Chondrocyte (in vitro differentiated cells): ENCODE measurements at regions not wholly inside any gene's neighbourhood (a gene's known extent, or its start where the extent isn't known, plus 50 kb on each side); places are given as distances from the start of the nearest gene placed in this dataset.

Experiments used
- DNase-seq: peaks from one replicate; pipeline ENCODE4 v3.0.0; 2021; ENCODE audit warnings: mixed read lengths, low spot score
- H3K27ac Mint-ChIP-seq: one replicate; pipeline ENCODE4 v1.8.0; 2021; ENCODE audit warnings: mild to moderate bottlenecking, moderate library complexity, mixed read lengths; ENCODE audit not compliant: unreplicated experiment
- H3K27me3 Mint-ChIP-seq: 2 replicates; pipeline ENCODE4 v1.8.0; 2021; ENCODE audit warnings: low read depth, mixed read lengths
- H3K36me3 Mint-ChIP-seq: 2 replicates; pipeline ENCODE4 v1.8.0; 2021; ENCODE audit warnings: low read depth, mixed read lengths
- H3K4me1 Mint-ChIP-seq: 2 replicates; pipeline ENCODE4 v1.8.0; 2021; ENCODE audit warnings: low read depth, mild to moderate bottlenecking, mixed read lengths
- H3K4me3 Mint-ChIP-seq: one replicate; pipeline ENCODE4 v1.8.0; 2021; ENCODE audit warnings: mild to moderate bottlenecking, moderate library complexity, mixed read lengths; ENCODE audit not compliant: unreplicated experiment
- H3K9me3 Mint-ChIP-seq: 2 replicates; pipeline ENCODE4 v1.8.0; 2021; ENCODE audit warnings: low read depth, mixed read lengths
- TF ChIP-seq, protein P1 (sequence below): fragments of 200-600 bp; sonication (generic); IDR thresholded peaks from 2 replicates; pipeline ENCODE4 v1.5.0; 2021; ENCODE audit warnings: antibody characterized with exemption, mild to moderate bottlenecking, moderate library complexity

DNA sequence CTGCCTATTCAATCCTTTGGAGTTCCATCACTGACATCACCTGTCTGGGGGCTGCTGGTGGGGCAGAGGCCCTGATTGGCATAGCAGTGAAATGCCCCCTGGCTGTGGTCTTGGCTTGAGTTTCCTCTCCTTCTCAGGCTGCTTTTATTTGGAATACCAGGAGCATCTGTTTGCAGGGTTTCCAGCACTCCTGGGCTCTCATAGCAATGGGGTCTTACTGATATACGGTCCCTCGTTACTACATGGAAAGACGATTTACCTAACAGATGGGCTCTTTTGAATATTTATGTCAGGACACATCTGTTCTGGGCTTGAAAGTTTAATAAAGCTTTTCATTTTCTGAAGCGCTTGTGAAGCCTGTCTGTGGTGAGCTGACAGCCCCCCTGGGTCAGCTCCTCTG, 230.3 kb downstream of the SLC4A3 start:
- no peak for DNase-seq
- no peaks in the 10 kb centered on the region for H3K4me1 Mint-ChIP-seq
- H3K27me3 Mint-ChIP-seq, result peaks cover 23% of the 10 kb centered on the region
- no peaks in the 10 kb centered on the region for H3K36me3 Mint-ChIP-seq
- H3K27ac Mint-ChIP-seq, result no peak overlapping the region
- H3K9me3 Mint-ChIP-seq, result no peaks in the 10 kb centered on the region
- TF ChIP-seq, protein P1, sequence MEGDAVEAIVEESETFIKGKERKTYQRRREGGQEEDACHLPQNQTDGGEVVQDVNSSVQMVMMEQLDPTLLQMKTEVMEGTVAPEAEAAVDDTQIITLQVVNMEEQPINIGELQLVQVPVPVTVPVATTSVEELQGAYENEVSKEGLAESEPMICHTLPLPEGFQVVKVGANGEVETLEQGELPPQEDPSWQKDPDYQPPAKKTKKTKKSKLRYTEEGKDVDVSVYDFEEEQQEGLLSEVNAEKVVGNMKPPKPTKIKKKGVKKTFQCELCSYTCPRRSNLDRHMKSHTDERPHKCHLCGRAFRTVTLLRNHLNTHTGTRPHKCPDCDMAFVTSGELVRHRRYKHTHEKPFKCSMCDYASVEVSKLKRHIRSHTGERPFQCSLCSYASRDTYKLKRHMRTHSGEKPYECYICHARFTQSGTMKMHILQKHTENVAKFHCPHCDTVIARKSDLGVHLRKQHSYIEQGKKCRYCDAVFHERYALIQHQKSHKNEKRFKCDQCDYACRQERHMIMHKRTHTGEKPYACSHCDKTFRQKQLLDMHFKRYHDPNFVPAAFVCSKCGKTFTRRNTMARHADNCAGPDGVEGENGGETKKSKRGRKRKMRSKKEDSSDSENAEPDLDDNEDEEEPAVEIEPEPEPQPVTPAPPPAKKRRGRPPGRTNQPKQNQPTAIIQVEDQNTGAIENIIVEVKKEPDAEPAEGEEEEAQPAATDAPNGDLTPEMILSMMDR, result no peak
- no peak overlapping the region for H3K4me3 Mint-ChIP-seq

DNA sequence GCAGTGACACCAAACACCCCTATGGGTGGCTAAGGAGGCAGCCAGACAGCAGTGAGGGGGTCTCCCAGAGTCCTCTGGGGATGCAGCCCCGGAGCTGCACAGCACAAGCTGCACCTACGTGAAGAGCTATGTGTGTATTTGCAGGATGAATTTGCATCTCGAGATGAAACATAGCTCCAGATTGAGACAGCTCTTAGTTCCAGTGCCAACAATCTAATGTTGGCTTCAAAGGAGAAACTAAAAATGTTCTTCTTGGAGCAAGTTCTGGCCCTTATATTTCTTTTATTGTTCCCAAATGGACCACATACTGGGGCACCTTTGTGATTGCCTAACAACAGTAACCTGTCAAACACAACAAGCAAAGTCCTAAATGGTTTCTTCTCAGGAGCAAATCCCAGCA, 233.9 kb downstream of the SLC4A3 start:
- Mint-ChIP-seq H3K36me3 (no peaks in the 10 kb centered on the region), H3K4me1 (no peaks in the 10 kb centered on the region), H3K27me3 (peaks cover 14% of the 10 kb centered on the region), H3K9me3 (no peaks in the 10 kb centered on the region), H3K27ac (no peak overlapping the region), H3K4me3 (no peak overlapping the region)
- TF ChIP-seq, protein P1, result no peak
- DNase-seq, result no peak

DNA sequence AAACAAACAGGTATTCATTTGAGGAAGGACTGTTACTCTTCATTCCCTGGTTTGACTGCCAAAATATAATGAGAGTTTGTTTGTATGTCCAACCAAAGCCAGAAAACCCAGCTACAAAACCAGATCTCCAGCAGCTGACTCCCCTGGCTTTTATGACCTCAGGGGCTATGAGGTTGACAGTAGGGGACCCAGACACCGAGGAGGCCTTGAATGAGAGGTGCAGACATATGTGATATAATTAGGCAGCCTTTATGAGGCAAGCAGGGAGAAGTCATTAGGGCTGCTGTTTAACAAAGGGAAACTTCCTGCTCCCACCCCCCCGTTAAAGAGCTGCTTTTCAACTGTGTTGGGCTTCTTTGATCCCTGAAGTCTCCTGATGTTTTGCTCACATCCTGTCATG, 236.7 kb downstream of the SLC4A3 start:
- TF ChIP-seq, protein P1, result no peak
- H3K27ac Mint-ChIP-seq, result no peak overlapping the region
- no peaks in the 10 kb centered on the region for H3K4me1 Mint-ChIP-seq
- H3K36me3 Mint-ChIP-seq, result no peaks in the 10 kb centered on the region
- no peak overlapping the region for H3K4me3 Mint-ChIP-seq
- peaks cover 3% of the 10 kb centered on the region for H3K9me3 Mint-ChIP-seq
- H3K27me3 Mint-ChIP-seq, result peaks cover 8% of the 10 kb centered on the region
- DNase-seq, result no peak

DNA sequence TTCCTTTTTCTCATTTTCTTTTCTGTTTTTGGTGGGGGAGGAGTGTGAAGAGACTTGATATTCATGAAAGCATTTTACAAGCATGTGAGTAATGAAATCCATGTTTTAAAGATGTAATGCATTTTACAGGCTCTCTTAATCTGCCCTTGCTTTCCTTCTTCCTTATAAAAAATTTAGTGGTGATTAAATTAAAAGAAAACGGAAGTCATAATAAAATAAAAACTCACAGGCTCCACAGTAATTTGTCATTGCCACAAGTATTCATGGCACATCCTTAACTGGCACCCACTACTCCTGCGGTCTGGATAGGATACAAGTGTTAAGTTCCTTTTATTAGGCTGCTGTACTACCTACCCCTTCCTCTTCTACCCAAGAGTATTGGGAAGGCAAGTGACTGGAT, 241.2 kb downstream of the SLC4A3 start:
- no peaks in the 10 kb centered on the region for H3K36me3 Mint-ChIP-seq
- no peak for DNase-seq
- TF ChIP-seq, protein P1, result no peak
- peaks cover 3% of the 10 kb centered on the region for H3K9me3 Mint-ChIP-seq
- H3K27me3 Mint-ChIP-seq, result peaks cover 6% of the 10 kb centered on the region
- no peaks in the 10 kb centered on the region for H3K4me1 Mint-ChIP-seq
- no peak overlapping the region for H3K27ac Mint-ChIP-seq
- no peak overlapping the region for H3K4me3 Mint-ChIP-seq

DNA sequence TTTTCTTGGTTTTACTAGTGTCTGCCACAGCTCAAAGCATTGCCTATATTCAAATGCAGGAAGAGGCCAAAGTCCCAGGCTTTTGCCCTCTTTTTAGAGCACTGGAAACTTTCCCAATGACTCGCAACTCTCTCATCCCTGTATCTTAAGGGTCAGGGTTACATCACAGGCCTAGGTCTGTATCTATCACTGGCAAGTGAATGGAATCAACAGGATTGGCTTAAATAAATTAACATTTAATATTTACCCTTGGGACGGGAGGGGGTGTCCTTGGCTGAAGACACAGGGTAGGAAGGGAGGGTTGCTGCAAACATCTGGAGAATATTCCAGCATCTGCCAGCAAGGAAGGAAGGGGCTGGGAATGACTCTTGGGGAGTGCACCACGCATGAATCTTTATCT, 242.6 kb downstream of the SLC4A3 start:
- TF ChIP-seq, protein P1, result no peak
- no peak overlapping the region for H3K27ac Mint-ChIP-seq

More for the DNA sequence above, 242.6 kb downstream of the SLC4A3 start:
- Mint-ChIP-seq H3K4me1 (no peaks in the 10 kb centered on the region), H3K4me3 (no peak overlapping the region), H3K36me3 (no peaks in the 10 kb centered on the region), H3K9me3 (peaks cover 3% of the 10 kb centered on the region), H3K27me3 (peaks cover 2% of the 10 kb centered on the region)
- no peak for DNase-seq
